CD14-positive monocyte (primary cell): ENCODE measurements at regions not wholly inside any gene's neighbourhood (a gene's known extent, or its start where the extent isn't known, plus 50 kb on each side); places are given as distances from the start of the nearest gene placed in this dataset.

Experiments
- DNase-seq, 3 donors: peaks; one replicate each; pipeline ENCODE4 v3.0.0-alpha.2; 2011 to 2022
- H2AFZ ChIP-seq: 2 replicates; pipeline ENCODE4 v1.6.0; 2012; ENCODE audit warnings: mild to moderate bottlenecking, low read depth, low read length, inconsistent platforms; ENCODE audit not compliant: insufficient read depth, poor library complexity, severe bottlenecking
- H3K27ac ChIP-seq, 2 donors: 1 replicate in 1 of 2; 2 replicates in 1 of 2; pipeline ENCODE4 v1.5.1; 2012 to 2013; ENCODE audit warnings: low read length in 2 of 2, control low read depth in 1 of 2, inconsistent platforms in 1 of 2, low read depth in 1 of 2, mild to moderate bottlenecking in 1 of 2
- H3K27me3 ChIP-seq, 2 donors: one replicate each; pipeline versions ENCODE4 v1.6.0 to v1.6.1; 2011 to 2013; ENCODE audit warnings: low read length in 2 of 2; ENCODE audit not compliant: control insufficient read depth in 2 of 2, insufficient read depth in 2 of 2
- H3K36me3 ChIP-seq, 2 donors: replicated peaks in 1 of 2; 1 replicate in 1 of 2; 2 replicates in 1 of 2; pipeline versions ENCODE4 v1.5.1 to v1.6.1; 2012 to 2013; ENCODE audit warnings: low read length in 2 of 2, control low read depth in 1 of 2, inconsistent platforms in 1 of 2, mild to moderate bottlenecking in 1 of 2; ENCODE audit not compliant: insufficient read depth in 2 of 2, control insufficient read depth in 1 of 2
- H3K4me1 ChIP-seq, 2 donors: 1 replicate in 1 of 2; 2 replicates in 1 of 2; pipeline versions ENCODE4 v1.5.1 to v1.6.1; 2012 to 2013; ENCODE audit warnings: low read length in 2 of 2, control low read depth in 1 of 2, inconsistent platforms in 1 of 2, mild to moderate bottlenecking in 1 of 2, moderate library complexity in 1 of 2; ENCODE audit not compliant: insufficient read depth in 2 of 2, control insufficient read depth in 1 of 2
- H3K4me2 ChIP-seq: replicated peaks from 2 replicates; pipeline ENCODE3; 2012; ENCODE audit warnings: low read length, moderate library complexity, mild to moderate bottlenecking; ENCODE audit not compliant: poor library complexity, severe bottlenecking; ENCODE audit errors: extremely low read depth
- H3K4me3 ChIP-seq, 3 experiments: fragments of 200-600 bp in 1 of 3; sonication (generic) in 1 of 3; replicated peaks in 1 of 3; 1 replicate in 2 of 3; 2 replicates in 1 of 3; pipeline ENCODE4 v1.5.1; 2011 to 2013; ENCODE audit warnings: low read length in 3 of 3, mild to moderate bottlenecking in 3 of 3, control low read depth in 2 of 3, low read depth in 2 of 3, inconsistent platforms in 1 of 3, moderate library complexity in 1 of 3
- H3K79me2 ChIP-seq: 2 replicates; pipeline ENCODE4 v1.6.0; 2012; ENCODE audit warnings: mild to moderate bottlenecking, control low read depth, inconsistent platforms, low read length, moderate library complexity; ENCODE audit not compliant: insufficient read depth
- H3K9ac ChIP-seq: 2 replicates; pipeline ENCODE4 v1.6.0; 2017; ENCODE audit warnings: low read length, mild to moderate bottlenecking; ENCODE audit not compliant: insufficient read depth, poor library complexity, severe bottlenecking
- H3K9me3 ChIP-seq, 2 donors: replicated peaks in 1 of 2; 1 replicate in 1 of 2; 2 replicates in 1 of 2; pipeline versions ENCODE4 v1.5.1 to v1.6.1; 2012 to 2013; ENCODE audit warnings: low read length in 2 of 2, control low read depth in 1 of 2; ENCODE audit not compliant: control insufficient read depth in 1 of 2, insufficient read depth in 1 of 2
- H4K20me1 ChIP-seq: 2 replicates; pipeline ENCODE4 v1.6.0; 2012; ENCODE audit warnings: mild to moderate bottlenecking, low read length, control low read depth, moderate library complexity; ENCODE audit not compliant: insufficient read depth
- H3K27ac Mint-ChIP-seq, 7 donors: one replicate each; pipeline ENCODE4 v1.8.0; 2020; ENCODE audit warnings: mild to moderate bottlenecking in 7 of 7, mixed read lengths in 7 of 7, moderate library complexity in 6 of 7, inconsistent platforms in 2 of 7
- H3K27me3 Mint-ChIP-seq, 3 donors: one replicate each; pipeline ENCODE4 v1.8.0; 2021 to 2022; ENCODE audit warnings: low read depth in 3 of 3, mild to moderate bottlenecking in 3 of 3, mixed read lengths in 3 of 3, moderate library complexity in 3 of 3, inconsistent platforms in 1 of 3
- H3K36me3 Mint-ChIP-seq, 2 donors: one replicate each; pipeline ENCODE4 v1.8.0; 2020; ENCODE audit warnings: mixed read lengths in 2 of 2, inconsistent platforms in 1 of 2, mild to moderate bottlenecking in 1 of 2
- H3K4me1 Mint-ChIP-seq: one replicate; pipeline ENCODE4 v1.8.0; 2020; ENCODE audit warnings: mild to moderate bottlenecking, mixed read lengths
- H3K4me3 Mint-ChIP-seq, 2 donors: one replicate each; pipeline ENCODE4 v1.8.0; 2020; ENCODE audit warnings: mild to moderate bottlenecking in 2 of 2, mixed read lengths in 2 of 2, moderate library complexity in 1 of 2
- H3K9me3 Mint-ChIP-seq, 7 donors: one replicate each; pipeline ENCODE4 v1.8.0; 2020 to 2022; ENCODE audit warnings: mixed read lengths in 7 of 7, mild to moderate bottlenecking in 6 of 7, moderate library complexity in 6 of 7, inconsistent platforms in 2 of 7
- WGBS: methylation state at CpG from one replicate; pipeline ENCODE4 v1.1.5; 2013; ENCODE audit warnings: missing lambda C conversion rate; ENCODE audit not compliant: insufficient coverage; 5-methylcytosine and 5-hydroxymethylcytosine counted together
- intact Hi-C, 2 donors: fragments of 100-400 bp; cut with micrococcal nuclease; formaldehyde crosslinking; loops; one replicate each; pipeline versions ENCODE4 v1.15.0 to v1.15.1; 2023
- TF ChIP-seq, protein P1 (sequence below): fragments of 200-600 bp; IDR thresholded peaks from one replicate; pipeline ENCODE4 v1.8.0; 2022; ENCODE audit warnings: antibody characterized with exemption, mild to moderate bottlenecking

DNA sequence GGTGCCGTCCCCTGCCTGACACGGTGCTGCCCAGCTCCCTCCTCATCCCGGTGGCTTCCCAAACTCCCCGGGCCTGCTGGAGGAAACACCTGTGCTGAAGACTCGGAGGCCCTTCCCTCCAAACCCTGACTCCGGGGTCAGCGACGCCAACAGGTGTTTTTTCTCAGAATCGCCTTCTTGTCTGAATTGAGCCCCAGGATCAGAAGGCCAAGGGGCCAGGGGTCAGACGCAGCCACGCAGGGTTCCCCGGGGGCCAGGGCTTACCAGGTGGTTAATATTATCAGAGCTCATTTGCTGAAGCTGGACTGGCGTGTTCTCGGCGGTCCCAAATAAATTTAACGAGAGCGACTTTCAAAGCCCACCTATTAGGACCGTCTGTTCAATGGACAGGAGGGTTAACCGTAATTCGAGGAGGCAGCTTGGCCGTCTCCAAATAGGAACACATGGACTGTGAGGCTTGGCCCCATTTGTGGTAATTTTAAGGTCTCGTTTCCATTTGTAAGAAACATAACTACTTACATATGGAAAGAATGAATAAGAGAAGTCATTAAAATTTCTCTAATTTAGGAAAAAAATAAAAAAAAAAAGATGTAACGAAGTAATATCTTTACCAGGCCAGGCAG, 239.3 kb downstream of the CRLF2 start:
- H3K9ac ChIP-seq, result no peak overlapping the region
- H3K79me2 ChIP-seq, result no peaks in the 10 kb centered on the region
- Mint-ChIP-seq H3K9me3 (peaks cover 0 to 15% (median 7%) of the 10 kb centered on the region in 7 donors), H3K4me1 (no peaks in the 10 kb centered on the region), H3K27me3 (peaks cover 0 to 4% (median 4%) of the 10 kb centered on the region in 3 donors), H3K36me3 (no peaks in the 10 kb centered on the region), H3K4me3 (no peak overlapping the region), H3K27ac (no peak overlapping the region)
- H2AFZ ChIP-seq, result no peak overlapping the region
- H3K27ac ChIP-seq, result no peak overlapping the region
- no peak overlapping the region for H3K4me3 ChIP-seq
- no peaks in the 10 kb centered on the region for H3K9me3 ChIP-seq
- H3K36me3 ChIP-seq, result no peaks in the 10 kb centered on the region
- no peaks in the 10 kb centered on the region for H4K20me1 ChIP-seq
- no peaks in the 10 kb centered on the region for H3K27me3 ChIP-seq
- DNase-seq, result no peak
- intact Hi-C loops, result no loop called here
- H3K4me2 ChIP-seq, result no peak overlapping the region
- no peaks in the 10 kb centered on the region for H3K4me1 ChIP-seq
- TF ChIP-seq, protein P1, sequence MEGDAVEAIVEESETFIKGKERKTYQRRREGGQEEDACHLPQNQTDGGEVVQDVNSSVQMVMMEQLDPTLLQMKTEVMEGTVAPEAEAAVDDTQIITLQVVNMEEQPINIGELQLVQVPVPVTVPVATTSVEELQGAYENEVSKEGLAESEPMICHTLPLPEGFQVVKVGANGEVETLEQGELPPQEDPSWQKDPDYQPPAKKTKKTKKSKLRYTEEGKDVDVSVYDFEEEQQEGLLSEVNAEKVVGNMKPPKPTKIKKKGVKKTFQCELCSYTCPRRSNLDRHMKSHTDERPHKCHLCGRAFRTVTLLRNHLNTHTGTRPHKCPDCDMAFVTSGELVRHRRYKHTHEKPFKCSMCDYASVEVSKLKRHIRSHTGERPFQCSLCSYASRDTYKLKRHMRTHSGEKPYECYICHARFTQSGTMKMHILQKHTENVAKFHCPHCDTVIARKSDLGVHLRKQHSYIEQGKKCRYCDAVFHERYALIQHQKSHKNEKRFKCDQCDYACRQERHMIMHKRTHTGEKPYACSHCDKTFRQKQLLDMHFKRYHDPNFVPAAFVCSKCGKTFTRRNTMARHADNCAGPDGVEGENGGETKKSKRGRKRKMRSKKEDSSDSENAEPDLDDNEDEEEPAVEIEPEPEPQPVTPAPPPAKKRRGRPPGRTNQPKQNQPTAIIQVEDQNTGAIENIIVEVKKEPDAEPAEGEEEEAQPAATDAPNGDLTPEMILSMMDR, result no peak
- WGBS, result 94% methylated on average over 19 of the region's 23 CpGs

DNA sequence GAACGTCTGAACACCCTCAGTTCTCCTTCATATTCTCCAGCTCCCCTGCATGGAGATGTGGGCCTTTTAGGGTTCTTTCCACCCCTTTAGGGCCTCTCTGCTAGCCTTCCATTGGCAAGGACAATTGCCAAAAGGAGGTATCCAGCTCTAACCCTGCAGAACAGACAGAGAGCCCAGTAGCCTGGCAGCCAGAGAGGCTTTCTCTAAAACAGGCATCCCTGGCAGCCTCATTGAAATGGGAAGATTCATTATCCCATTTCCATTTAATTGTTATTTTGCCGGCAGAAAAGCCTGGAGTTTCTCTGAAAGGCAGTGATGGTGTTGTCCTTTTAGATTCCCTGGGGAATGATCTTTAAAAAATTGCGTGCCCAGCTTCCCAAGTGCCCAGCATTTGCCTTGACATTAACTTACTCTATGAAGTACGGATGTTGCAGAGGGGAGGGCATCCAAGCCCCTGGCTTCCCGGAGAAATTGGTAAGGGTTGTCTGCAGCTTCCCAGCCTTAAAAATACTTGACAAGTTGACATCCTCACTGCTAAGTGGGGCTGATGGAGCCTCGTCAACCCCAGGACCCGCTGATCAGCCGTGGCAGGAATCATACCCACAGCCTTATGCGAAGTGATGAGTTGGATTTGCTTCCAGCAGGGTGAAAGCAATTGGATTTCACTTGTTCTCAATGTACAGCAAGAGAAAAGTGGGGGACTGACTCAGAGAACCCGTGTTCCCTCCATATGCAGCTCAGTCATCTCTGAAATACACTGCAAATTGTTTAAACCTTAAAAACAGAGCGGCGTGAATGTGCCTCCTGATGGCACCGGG, 244.1 kb downstream of the CRLF2 start:
- H3K27me3 ChIP-seq, result no peaks in the 10 kb centered on the region
- Mint-ChIP-seq H3K9me3 (peaks cover 0 to 7% (median 0%) of the 10 kb centered on the region in 7 donors), H3K36me3 (no peaks in the 10 kb centered on the region), H3K27ac (no peak overlapping the region), H3K27me3 (peaks cover 10 to 21% (median 21%) of the 10 kb centered on the region in 3 donors), H3K4me1 (peaks cover 10% of the 10 kb centered on the region), H3K4me3 (no peak overlapping the region)
- intact Hi-C loops, result no loop called here
- 94% methylated on average over 5 of the region's 13 CpGs for WGBS
- TF ChIP-seq, protein P1, result no peak
- H3K4me3 ChIP-seq, result no peak overlapping the region
- no peaks in the 10 kb centered on the region for H3K4me1 ChIP-seq
- no peak overlapping the region for H2AFZ ChIP-seq
- no peaks in the 10 kb centered on the region for H4K20me1 ChIP-seq
- no peak overlapping the region for H3K4me2 ChIP-seq
- DNase-seq, result no peak
- H3K36me3 ChIP-seq, result no peaks in the 10 kb centered on the region
- no peaks in the 10 kb centered on the region for H3K9me3 ChIP-seq
- H3K9ac ChIP-seq, result no peak overlapping the region
- H3K27ac ChIP-seq, result no peak overlapping the region
- H3K79me2 ChIP-seq, result no peaks in the 10 kb centered on the region
